GM18519 (cell line): ENCODE measurements at regions not wholly inside any gene's neighbourhood (a gene's known extent, or its start where the extent isn't known, plus 50 kb on each side); places are given as distances from the start of the nearest gene placed in this dataset.

ENCODE experiments used
- ATAC-seq: cut with Tn5 transposase; IDR thresholded peaks from one replicate; pipeline ENCODE4 v1.9.1; 2021; ENCODE audit warnings: mild to moderate bottlenecking, moderate library complexity; ENCODE audit not compliant: unreplicated experiment, low FRiP score

- no peak for ATAC-seq
These were observed 260.1 kb upstream of the PLSCR5 start for GRCh38 chr3:146865175-146865755.

DNA sequence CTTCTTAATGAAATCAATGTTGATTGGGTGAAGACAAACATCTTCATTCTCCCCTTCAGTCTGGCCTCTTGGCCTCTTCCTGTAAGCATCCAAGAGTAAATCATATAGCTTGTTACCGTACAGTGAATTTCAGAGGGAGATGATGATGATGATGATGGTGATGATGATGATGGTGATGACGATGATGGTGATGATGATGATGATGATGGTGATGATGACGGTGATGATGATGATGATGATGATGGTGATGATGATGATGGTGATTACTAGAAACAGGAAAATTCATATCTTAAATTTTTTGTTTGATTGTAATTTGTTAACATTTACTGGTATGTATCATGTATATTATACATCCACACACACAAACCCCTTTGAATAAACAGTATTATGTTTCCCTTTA lies 256.1 kb upstream of the PLSCR5 start:
- no peak for ATAC-seq

GRCh38 chr3:146854523-146854922 lies 249.4 kb upstream of the PLSCR5 start:
- no peak for ATAC-seq

- no peak for ATAC-seq
These were observed 246.5 kb upstream of the PLSCR5 start for GRCh38 chr3:146851665-146852064.

DNA sequence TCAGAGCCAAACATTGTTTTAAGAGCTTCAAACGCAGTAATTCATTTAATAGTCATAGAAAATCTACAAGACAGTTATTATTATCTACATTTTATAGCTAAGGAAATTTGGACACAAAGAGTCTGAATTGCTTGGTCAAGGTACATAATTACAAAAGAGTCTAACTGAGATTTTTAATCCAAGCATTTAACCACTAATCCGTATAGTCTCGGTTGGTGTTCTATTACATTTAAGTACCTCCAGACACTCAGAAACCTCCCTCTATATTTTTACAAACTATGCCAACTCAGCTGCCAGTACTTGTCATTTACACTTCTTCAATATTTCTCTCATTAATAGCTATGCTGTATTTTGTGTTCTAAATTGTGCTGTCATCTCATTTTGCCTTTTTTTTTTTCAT lies 240.2 kb upstream of the PLSCR5 start:
- no peak for ATAC-seq

DNA sequence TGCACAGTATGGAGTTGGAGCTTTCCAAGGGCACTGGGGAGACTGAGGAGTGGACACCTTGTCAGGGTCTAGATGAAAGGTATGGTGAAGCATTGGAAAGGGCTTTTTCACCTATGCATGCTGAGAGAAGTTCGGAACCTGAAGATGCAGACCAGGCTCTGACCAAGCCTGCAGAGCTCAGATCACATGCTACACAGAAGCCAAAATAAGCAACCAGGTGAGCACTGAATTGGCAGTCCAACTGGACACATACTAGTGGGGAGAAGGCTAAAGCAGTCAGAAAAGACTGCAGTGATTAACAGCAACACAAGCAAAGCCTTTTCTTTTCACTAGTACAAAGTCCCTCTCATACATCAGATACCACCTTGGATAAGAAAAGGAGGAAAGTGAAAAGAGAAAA lies 238.3 kb upstream of the PLSCR5 start:
- no peak for ATAC-seq

GRCh38 chr3:146839727-146840375 lies 234.7 kb upstream of the PLSCR5 start:
- ATAC-seq = no peak

DNA sequence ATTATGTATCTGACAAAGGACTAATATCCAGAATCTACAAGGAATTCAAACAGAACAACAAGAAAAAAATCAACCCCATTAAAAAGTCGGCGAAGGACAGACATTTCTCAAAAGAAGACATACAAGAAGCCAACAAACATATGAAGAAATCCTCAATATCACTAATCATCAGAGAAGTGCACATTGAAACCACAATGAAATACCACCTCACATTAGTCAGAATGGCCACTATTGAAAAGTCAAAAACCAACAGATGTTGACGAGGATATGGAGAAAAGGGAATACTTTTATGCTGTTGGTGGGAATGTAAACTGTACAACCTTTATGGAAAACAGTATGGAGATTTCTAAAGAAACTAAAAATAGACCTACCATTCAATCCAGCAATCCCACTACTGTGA lies 233.1 kb upstream of the PLSCR5 start:
- no peak for ATAC-seq

DNA sequence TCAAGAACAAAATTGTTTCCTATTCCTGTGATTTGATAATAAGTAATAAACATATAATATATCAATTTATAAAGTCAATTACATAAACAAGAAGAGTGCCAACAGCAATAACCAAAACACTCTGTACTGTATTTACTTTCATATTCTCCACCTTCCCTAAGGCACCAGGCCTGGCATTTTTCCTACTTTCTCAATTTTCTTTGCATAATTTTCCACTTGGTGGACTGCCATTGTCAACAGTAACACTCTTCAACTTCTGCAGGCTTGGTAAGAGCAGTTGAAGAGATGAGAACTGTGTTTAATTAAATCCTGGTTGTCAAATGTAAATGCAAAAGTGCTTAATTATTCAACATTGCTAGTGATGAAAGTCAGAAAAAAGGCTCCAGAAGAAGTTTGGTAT lies 229.8 kb upstream of the PLSCR5 start:
- ATAC-seq = no peak

GRCh38 chr3:146832857-146833458 lies 227.8 kb upstream of the PLSCR5 start:
- ATAC-seq = no peak

DNA sequence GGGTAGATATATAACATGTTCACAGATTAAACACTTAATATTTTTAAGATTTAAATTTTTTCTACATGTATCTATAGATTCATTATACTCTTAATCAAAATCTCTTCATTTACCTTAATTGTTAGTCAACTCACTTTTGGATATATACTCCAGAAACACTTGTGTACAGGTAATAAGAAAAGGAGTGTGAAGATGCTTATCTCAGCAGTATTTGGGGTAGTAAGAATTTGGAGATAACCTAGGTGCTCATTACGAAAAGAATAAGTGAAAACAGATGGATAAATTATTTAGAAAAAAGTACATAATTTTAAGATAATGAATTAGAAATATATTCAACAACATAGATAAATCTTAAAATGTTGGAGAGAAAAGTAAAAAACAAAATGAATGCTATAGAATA lies 226.5 kb upstream of the PLSCR5 start:
- no peak for ATAC-seq

DNA sequence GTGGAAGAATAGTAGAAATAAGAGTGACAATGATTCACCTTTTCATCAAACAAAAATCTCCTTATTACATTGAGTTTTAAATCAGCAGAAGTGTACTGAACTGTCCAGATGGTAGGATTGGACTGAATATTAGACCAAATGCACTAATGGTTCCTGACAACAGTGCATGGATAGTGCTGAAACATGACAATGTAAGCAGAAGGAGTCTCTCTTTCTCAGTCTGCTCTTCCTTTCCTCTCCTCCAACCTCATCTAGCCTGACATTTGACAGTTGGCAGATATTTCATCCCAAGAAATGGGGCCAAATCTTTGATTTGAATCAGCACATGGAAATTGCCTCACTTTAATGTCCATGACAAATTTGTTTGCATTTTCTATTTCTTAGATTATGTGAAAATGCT lies 225.1 kb upstream of the PLSCR5 start:
- no peak for ATAC-seq

- ATAC-seq = no peak
These were observed 222.7 kb upstream of the PLSCR5 start for GRCh38 chr3:146827836-146828235.

- no peak for ATAC-seq
These were observed 218.5 kb upstream of the PLSCR5 start for GRCh38 chr3:146823622-146824021.

- ATAC-seq = no peak
These were observed 213.7 kb upstream of the PLSCR5 start for GRCh38 chr3:146818866-146819265.

GRCh38 chr3:146818301-146818700 lies 213.2 kb upstream of the PLSCR5 start:
- ATAC-seq = no peak

- no peak for ATAC-seq
These were observed 212.6 kb upstream of the PLSCR5 start for GRCh38 chr3:146817704-146818103.

DNA sequence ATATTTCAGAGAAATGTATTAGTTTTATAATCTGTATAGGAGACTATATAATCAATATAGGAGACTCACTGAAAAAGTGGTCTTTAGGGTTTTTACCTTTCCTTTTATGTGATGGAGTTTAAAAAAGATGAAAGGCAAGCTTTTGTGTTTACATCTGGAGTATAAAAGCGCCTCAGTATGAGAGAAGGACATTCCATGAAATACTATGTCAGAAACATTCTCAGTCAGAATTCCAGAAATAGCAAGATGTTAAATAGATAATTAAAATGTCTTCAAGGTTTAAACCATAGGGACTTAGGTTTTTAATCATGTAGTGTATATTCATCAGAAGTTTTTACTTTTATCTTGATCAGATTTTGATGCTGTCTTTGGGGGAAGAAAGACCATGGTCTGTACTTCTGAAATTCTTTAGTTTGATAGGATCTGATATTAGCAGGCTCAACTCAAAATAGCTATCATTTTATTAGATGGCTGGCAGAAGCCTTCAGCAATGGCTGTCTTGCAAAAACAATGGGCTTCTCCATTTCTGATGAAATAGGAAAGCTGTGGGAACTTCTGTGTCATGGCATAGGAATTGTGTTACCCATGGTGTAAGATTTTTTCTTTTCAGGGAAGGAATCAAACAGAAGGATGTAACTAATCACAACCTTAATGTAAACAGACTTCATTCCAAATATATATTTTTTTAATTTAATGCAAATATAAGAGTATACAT lies 209.6 kb upstream of the PLSCR5 start:
- no peak for ATAC-seq

DNA sequence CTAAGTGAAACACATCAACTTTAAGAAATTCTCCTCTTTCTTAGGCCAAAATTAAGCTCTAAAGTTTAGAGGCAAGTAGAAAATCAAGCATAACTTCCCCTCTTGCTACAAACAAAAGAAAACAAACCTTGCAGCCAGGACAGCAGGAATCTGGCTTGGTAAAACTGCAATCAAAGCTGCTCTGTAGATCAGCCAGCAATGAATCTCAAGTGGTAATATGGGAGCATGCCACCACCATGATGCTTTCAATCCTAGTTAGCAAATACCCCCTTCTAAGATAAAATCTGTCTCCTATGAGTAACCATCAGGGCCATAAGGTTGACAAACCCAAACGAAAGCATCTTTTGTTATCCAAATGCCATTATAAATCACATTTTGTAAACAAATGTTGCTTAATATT lies 208.3 kb upstream of the PLSCR5 start:
- ATAC-seq = no peak

- ATAC-seq = no peak
These were observed 198.6 kb upstream of the PLSCR5 start for GRCh38 chr3:146803745-146804144.

DNA sequence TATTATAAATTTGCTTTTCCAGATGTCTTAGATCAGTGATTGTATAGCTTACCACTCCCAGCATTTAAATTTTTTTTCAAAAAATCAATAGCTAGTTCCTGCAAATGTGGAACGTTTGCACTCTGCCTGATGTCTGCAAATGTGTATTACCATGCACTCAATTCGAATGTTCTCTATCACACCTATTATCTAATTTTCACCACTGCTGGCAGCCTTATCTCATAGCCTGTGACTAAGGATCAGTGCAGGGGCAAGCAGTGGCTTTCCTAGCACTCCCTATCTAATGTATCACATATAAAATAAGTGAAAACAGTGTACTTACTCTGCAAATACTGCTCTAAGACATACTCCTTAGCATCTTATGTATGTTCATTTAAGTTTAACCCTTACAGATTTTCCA lies 196.3 kb upstream of the PLSCR5 start:
- no peak for ATAC-seq

- ATAC-seq = no peak
These were observed 195.3 kb upstream of the PLSCR5 start for GRCh38 chr3:146800484-146800883.
